ENCODE measurements at regions not wholly inside any gene's neighbourhood (a gene's known extent, or its start where the extent isn't known, plus 50 kb on each side); places are given as distances from the start of the nearest gene placed in this dataset.

DNA sequence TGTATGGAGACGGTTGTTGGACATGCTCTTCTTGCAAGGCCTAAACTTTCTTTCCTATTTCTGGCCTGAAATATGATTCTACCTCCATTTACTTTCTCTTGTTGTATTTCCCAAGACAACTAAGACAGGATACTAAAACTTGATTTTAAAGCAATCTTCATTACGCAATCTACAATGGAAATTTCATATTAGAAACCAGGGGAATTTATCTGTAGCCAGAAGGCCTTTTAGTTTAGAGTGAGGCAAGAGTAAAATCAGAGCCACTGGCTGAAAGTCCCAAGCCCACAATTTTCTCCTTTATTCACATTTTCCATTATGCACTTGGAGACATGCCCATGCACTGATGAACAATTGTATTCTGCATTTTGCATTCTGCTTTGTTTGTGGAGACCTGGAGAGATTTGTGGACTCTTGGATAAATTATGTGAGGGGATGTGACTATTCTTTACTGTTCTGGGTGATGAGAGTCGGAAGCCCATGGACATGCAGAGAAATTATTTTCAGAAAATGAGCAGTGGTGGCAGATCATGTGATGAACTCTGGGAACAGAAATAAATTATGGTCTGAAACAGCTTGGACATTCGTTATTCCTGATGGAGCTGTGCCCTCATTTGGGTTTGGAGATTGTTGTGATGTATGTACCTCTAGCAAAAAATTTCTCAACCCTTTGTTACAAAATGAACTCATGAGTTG lies 336.8 kb downstream of the SEC16B start:
- H3K36me3 ChIP-seq (ENCODE audit: insufficient read depth, low read length), result no peaks in the 10 kb centered on the region
- no peak overlapping the region for H3K9ac ChIP-seq (ENCODE audit: low read length)
- TF ChIP-seq SMC3 (conservative IDR thresholded peaks at IDR 0.05; ENCODE audit: poor library complexity) (no peak), EZH2 (IDR thresholded peaks at IDR 0.05; ENCODE audit: borderline replicate concordance, insufficient read depth, low read length, poor library complexity, severe bottlenecking) (no peak), RAD21 (conservative IDR thresholded peaks at IDR 0.05) (no peak), MXI1 (conservative IDR thresholded peaks at IDR 0.05; ENCODE audit: poor library complexity, severe bottlenecking) (no peak), TAF1 (IDR thresholded peaks at IDR 0.05; ENCODE audit: low read depth) (no peak), POLR2AphosphoS5 (IDR thresholded peaks at IDR 0.05) (no peak), EP300 (conservative IDR thresholded peaks at IDR 0.05; ENCODE audit: poor library complexity, severe bottlenecking) (no peak)
- TF ChIP-seq, protein P1, sequence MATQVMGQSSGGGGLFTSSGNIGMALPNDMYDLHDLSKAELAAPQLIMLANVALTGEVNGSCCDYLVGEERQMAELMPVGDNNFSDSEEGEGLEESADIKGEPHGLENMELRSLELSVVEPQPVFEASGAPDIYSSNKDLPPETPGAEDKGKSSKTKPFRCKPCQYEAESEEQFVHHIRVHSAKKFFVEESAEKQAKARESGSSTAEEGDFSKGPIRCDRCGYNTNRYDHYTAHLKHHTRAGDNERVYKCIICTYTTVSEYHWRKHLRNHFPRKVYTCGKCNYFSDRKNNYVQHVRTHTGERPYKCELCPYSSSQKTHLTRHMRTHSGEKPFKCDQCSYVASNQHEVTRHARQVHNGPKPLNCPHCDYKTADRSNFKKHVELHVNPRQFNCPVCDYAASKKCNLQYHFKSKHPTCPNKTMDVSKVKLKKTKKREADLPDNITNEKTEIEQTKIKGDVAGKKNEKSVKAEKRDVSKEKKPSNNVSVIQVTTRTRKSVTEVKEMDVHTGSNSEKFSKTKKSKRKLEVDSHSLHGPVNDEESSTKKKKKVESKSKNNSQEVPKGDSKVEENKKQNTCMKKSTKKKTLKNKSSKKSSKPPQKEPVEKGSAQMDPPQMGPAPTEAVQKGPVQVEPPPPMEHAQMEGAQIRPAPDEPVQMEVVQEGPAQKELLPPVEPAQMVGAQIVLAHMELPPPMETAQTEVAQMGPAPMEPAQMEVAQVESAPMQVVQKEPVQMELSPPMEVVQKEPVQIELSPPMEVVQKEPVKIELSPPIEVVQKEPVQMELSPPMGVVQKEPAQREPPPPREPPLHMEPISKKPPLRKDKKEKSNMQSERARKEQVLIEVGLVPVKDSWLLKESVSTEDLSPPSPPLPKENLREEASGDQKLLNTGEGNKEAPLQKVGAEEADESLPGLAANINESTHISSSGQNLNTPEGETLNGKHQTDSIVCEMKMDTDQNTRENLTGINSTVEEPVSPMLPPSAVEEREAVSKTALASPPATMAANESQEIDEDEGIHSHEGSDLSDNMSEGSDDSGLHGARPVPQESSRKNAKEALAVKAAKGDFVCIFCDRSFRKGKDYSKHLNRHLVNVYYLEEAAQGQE (IDR thresholded peaks at IDR 0.05; ENCODE audit: borderline replicate concordance), result no peak
- TF ChIP-seq, protein P2, sequence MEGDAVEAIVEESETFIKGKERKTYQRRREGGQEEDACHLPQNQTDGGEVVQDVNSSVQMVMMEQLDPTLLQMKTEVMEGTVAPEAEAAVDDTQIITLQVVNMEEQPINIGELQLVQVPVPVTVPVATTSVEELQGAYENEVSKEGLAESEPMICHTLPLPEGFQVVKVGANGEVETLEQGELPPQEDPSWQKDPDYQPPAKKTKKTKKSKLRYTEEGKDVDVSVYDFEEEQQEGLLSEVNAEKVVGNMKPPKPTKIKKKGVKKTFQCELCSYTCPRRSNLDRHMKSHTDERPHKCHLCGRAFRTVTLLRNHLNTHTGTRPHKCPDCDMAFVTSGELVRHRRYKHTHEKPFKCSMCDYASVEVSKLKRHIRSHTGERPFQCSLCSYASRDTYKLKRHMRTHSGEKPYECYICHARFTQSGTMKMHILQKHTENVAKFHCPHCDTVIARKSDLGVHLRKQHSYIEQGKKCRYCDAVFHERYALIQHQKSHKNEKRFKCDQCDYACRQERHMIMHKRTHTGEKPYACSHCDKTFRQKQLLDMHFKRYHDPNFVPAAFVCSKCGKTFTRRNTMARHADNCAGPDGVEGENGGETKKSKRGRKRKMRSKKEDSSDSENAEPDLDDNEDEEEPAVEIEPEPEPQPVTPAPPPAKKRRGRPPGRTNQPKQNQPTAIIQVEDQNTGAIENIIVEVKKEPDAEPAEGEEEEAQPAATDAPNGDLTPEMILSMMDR (IDR thresholded peaks at IDR 0.05; ENCODE audit: poor library complexity, severe bottlenecking), result no peak
- no peak overlapping the region for H3K4me3 ChIP-seq (ENCODE audit: low read length)
- H3K4me2 ChIP-seq (ENCODE audit: low read length), result no peak overlapping the region
- no peaks in the 10 kb centered on the region for H3F3A ChIP-seq (ENCODE audit: insufficient read depth, low read length, poor library complexity, severe bottlenecking)
- H3K9me3 ChIP-seq (ENCODE audit: low read length), result no peaks in the 10 kb centered on the region
- H3K27me3 ChIP-seq (ENCODE audit: insufficient read depth, low read depth, low read length), result no peaks in the 10 kb centered on the region
- no peaks in the 10 kb centered on the region for H3K79me2 ChIP-seq (replicated peaks; ENCODE audit: insufficient read depth, low read length)
- no peaks in the 10 kb centered on the region for H4K20me1 ChIP-seq (ENCODE audit: insufficient read depth)
- no peak overlapping the region for H3K27ac ChIP-seq (ENCODE audit: low read length)
- no peaks in the 10 kb centered on the region for H3K9me2 ChIP-seq (ENCODE audit: insufficient read depth, low read length)
- H2AFZ ChIP-seq (ENCODE audit: low read depth, low read length), result no peak overlapping the region

DNA sequence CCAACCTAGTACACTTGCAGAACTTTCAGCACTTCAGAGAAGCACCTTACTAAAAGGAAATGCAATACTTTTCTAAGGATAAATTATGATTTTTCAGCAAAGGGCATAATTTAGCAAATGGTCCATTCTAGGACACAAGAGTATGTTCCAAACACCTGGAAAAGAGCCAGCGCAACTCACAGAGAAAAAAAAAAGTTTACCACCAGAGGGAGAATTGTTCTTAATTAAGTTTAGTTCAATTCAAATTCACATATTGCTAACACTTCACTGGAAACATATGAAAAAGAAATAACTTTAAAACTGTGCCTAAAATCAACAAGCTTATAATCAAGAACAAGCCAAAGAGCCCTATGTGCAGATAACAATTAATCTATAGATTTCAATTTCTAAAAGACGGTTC lies 338.1 kb downstream of the SEC16B start:
- Histone ChIP-seq H3K9me3 (ENCODE audit: low read length) (no peaks in the 10 kb centered on the region), H3K4me2 (ENCODE audit: low read length) (no peak overlapping the region), H3K9me2 (ENCODE audit: insufficient read depth, low read length) (no peaks in the 10 kb centered on the region), H3K79me2 (replicated peaks; ENCODE audit: insufficient read depth, low read length) (no peaks in the 10 kb centered on the region), H4K20me1 (ENCODE audit: insufficient read depth) (no peaks in the 10 kb centered on the region), H3F3A (ENCODE audit: insufficient read depth, low read length, poor library complexity, severe bottlenecking) (no peaks in the 10 kb centered on the region), H3K9ac (ENCODE audit: low read length) (no peak overlapping the region), H3K36me3 (ENCODE audit: insufficient read depth, low read length) (no peaks in the 10 kb centered on the region), H3K27ac (ENCODE audit: low read length) (no peak overlapping the region), H2AFZ (ENCODE audit: low read depth, low read length) (no peak overlapping the region), H3K27me3 (ENCODE audit: insufficient read depth, low read depth, low read length) (no peaks in the 10 kb centered on the region), H3K4me3 (ENCODE audit: low read length) (no peak overlapping the region)
- TF ChIP-seq POLR2AphosphoS5 (IDR thresholded peaks at IDR 0.05), result no peak
- TF ChIP-seq SMC3 (conservative IDR thresholded peaks at IDR 0.05; ENCODE audit: poor library complexity), result no peak
- no peak for TF ChIP-seq EZH2 (IDR thresholded peaks at IDR 0.05; ENCODE audit: borderline replicate concordance, insufficient read depth, low read length, poor library complexity, severe bottlenecking)
- TF ChIP-seq MXI1 (conservative IDR thresholded peaks at IDR 0.05; ENCODE audit: poor library complexity, severe bottlenecking), result no peak
- TF ChIP-seq EP300 (conservative IDR thresholded peaks at IDR 0.05; ENCODE audit: poor library complexity, severe bottlenecking), result no peak
- TF ChIP-seq, protein P2 (IDR thresholded peaks at IDR 0.05; ENCODE audit: poor library complexity, severe bottlenecking), result no peak
- no peak for TF ChIP-seq TAF1 (IDR thresholded peaks at IDR 0.05; ENCODE audit: low read depth)
- TF ChIP-seq RAD21 (conservative IDR thresholded peaks at IDR 0.05), result no peak
- TF ChIP-seq, protein P1 (IDR thresholded peaks at IDR 0.05; ENCODE audit: borderline replicate concordance), result no peak
